H1 (cell line): ENCODE measurements at regions not wholly inside any gene's neighbourhood (a gene's known extent, or its start where the extent isn't known, plus 50 kb on each side); places are given as distances from the start of the nearest gene placed in this dataset.

Experiments used
- ATF2 ChIP-seq: IDR thresholded peaks from 2 replicates; pipeline ENCODE4 v1.6.1; 2012; ENCODE audit warnings: low read length, inconsistent platforms
- BRCA1 ChIP-seq: IDR thresholded peaks from 2 replicates; pipeline ENCODE4 v1.6.1; 2012; ENCODE audit warnings: low read depth, low read length, improper control_type of control experiment
- FOSL1 ChIP-seq: IDR thresholded peaks from 2 replicates; pipeline ENCODE4 v1.6.1; 2011; ENCODE audit warnings: mild to moderate bottlenecking, low read depth, low read length, moderate library complexity; ENCODE audit not compliant: insufficient read depth
- RFX5 ChIP-seq: IDR thresholded peaks from 2 replicates; pipeline ENCODE4 v1.6.1; 2011; ENCODE audit warnings: low read depth, low read length, improper control_type of control experiment, borderline replicate concordance
- SP4 ChIP-seq: IDR thresholded peaks from 2 replicates; pipeline ENCODE4 v1.6.1; 2012; ENCODE audit warnings: low read length, inconsistent platforms

GRCh38 chr3:135503065-135503759, 462.3 kb upstream of the PPP2R3A start (continued):
- TF ChIP-seq ATF2, result no peak
- TF ChIP-seq BRCA1, result no peak
- no peak for TF ChIP-seq FOSL1
- no peak for TF ChIP-seq SP4
- no peak for TF ChIP-seq RFX5
